ENCODE measurements at regions not wholly inside any gene's neighbourhood (a gene's known extent, or its start where the extent isn't known, plus 50 kb on each side); places are given as distances from the start of the nearest gene placed in this dataset.
A peak's percentile ranks its signal among the peaks of the same experiment; 100 is the strongest.
"Not testable (repeated sequence)": the region's sequence is repeated elsewhere in the genome, so short reads cannot be mapped to it uniquely, and the experiment has no call there.

DNA sequence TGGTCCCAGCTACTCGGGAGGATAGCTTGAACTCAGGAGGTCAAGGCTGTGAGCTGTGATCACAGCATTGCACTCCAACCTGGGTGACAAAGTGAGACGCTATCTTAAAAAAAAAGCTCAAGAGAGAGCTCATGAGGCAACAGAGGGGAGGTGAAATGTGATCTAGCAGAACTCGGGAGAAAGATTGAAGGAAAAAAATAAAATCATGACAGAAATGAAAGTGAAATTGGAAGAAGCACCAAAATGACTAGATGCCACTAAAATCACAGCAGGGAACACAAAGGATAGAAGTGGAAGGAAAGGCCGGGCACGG lies 109.4 kb upstream of the BNIP2 start:
- no peak for ATAC-seq
- DNase-seq (ENCODE audit: missing footprints), result no peak
- intact Hi-C loops (cut with DNase I), result no loop called here

DNA sequence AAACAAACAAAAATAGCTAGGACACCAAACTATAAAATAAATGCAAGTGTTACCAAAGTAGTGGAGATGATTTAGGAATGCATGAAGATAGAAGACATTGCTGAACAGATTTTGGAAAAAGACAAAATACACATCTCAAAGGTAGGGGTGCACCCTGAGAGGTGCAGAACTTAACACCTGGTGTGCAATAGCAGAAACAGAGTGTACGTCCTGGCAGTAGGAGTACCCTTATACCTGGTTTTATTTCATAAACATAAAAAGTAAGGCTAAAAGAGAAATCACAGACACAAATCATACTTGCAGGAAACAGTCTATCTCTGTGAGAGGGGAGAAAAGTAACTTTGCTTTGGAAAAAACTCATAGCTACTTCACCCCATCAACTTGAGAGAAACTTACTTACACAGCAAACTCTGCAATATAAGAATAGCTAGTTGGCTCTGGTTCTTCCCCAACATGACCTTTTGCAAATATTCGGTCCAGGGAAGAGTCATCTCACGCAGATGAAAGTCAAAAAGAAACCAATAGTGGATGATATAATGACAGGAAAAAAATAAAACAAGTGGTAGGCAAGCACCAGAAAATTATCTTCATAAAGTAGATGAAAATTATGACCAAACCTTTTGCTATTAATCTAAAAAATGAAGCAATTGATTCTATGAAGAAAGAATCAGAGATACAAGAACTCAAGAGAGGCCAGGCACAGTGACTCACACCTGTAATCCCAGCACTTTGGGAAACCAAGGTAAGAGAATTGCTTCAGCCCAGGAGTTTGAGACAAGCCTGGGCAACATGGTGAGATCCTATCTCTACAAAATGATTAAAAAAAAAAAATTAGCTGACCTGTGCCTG lies 108.9 kb upstream of the BNIP2 start:
- no peak for DNase-seq (ENCODE audit: missing footprints)
- intact Hi-C loops (cut with DNase I), result no loop called here
- ATAC-seq, result no peak

DNA sequence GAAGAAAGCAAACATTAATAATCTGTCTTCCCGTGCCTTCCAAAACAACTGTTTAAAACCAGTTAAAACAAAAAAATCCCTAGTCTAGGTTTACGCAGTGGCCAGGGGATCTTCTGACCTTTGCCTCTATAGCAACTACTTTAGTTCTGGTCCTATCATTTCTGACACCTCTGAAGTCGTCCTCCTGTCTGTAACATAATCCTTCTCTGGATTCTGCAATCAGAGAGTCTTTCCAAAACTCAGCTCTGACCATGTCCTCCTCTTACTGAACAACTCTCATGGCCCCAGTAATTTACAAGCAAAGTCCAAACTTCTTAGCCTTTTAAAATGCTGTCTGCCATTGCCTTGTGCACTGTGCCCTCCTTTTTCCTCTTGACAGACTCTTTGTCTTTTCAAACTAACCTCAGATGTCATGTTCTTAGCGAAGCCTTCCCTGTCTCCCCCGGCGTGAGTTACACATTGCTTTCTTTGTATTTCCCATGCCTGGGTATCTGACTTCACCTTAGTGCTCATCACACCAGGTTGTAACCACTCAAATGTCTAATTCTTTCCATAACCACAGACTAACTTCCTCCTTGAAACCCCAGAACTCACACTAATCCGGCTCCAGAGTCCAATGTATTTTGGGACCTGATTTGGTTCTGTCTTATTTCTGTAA lies 105.2 kb upstream of the BNIP2 start:
- intact Hi-C loops (cut with DNase I), result no loop called here
- DNase-seq (ENCODE audit: missing footprints), result no peak
- ATAC-seq, result no peak

DNA sequence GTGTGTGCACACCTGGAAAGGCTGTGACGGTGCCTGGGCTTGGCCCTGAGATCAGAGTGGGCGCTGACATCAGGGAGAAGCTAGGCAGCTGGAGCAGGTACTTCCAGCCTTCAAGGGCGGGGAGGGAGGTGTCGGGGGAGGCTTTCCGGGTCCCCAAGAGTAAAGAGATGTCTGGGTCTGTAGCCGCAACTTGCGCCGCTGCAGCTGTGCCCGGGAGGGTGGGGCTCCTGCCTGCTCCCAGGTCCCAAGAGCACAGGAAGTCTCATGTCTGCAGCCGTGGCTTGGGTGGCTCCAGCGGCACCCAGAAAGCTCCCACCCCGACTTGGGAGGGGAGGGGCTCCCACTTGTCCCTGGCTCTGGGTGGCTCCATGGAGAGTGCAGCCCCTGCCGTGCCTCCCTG lies 103.2 kb upstream of the BNIP2 start:
- intact Hi-C loops (cut with DNase I), result no loop called here
- DNase-seq (ENCODE audit: missing footprints) (no peak), ATAC-seq (no peak)

DNA sequence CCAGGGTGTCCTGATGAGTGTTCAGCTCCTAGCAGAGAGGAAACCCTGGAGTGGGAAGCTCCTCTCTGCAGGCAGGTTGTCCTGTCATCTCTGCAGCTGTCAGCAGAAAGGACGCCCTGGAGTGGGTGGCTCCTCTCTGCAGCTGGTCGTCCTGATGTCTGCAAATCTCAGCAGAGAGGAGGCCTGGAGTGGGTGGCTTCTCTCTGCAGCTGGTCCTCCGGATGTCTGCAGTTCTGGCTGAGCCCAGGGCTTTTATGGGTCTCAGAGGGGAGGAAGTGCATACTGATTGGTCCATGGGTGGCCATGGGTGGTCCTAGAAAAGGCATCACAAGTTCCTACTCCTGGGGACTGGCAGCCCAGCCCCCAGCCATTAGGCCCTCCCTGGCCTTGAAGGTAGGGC lies 102.6 kb upstream of the BNIP2 start:
- DNase-seq (ENCODE audit: missing footprints) (no peak), ATAC-seq (no peak)
- intact Hi-C loops (cut with DNase I), result no loop called here

DNA sequence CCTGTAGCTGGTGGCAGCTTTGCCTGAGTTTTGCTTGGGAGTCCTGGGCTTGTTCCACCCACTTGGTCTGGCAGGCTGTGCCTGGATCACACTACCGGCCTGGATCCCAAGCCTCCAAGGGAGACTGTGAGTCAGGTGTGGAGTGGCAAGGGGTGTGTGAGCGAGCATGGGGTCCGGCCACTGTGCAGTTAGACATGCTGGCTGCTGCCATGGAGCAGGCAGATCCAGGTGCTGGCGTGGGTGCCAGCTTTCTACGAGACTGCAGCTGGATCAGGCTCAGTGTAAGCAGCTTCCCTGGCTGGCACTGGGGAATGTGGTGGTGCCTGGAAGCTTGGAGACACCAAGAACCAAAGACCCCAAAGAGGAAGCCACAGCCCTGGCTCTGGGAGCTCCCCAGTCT lies 102.0 kb upstream of the BNIP2 start:
- no peak for ATAC-seq
- intact Hi-C loops (cut with DNase I), result no loop called here
- DNase-seq (ENCODE audit: missing footprints), result no peak

DNA sequence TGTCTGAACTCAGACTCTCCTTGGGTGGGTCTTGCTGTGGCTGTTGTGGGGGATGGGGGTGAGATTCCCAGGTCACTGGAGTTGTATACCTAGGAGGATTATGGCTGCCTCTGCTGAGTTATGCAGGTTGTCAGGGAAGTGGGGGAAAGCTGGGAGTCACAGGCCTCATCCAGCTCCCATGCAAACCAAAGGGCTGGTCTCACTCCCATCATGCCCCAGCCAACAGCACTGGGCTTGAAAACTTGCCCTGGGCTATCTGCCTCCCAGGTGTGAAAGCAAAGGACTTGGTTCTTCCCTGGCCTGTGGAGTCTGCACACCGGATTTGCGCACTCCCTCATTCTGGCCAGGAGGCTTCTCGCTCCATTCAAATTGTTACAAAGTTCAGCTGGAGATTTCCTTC lies 97.3 kb upstream of the BNIP2 start:
- intact Hi-C loops (cut with DNase I); ATAC-seq; DNase-seq (ENCODE audit: missing footprints): not testable (repeated sequence)

DNA sequence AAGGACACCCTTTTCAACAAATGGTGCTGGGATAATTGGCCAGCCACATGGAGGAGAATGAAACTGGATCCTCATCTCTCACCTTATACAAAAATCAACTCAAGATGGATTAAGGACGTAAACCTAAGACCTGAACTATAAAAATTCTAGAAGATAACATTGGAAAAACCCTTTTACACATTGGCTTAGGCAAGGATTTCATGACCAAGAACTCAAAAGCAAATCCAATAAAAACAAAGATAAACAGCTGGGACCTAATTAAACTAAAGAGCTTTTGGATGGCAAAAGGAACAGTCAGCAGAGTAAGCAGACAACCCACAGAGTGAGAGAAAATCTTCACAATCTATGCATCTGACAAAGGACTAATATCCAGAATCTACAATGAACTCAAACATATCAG lies 96.9 kb upstream of the BNIP2 start:
- DNase-seq (ENCODE audit: missing footprints); intact Hi-C loops (cut with DNase I); ATAC-seq: not testable (repeated sequence)

DNA sequence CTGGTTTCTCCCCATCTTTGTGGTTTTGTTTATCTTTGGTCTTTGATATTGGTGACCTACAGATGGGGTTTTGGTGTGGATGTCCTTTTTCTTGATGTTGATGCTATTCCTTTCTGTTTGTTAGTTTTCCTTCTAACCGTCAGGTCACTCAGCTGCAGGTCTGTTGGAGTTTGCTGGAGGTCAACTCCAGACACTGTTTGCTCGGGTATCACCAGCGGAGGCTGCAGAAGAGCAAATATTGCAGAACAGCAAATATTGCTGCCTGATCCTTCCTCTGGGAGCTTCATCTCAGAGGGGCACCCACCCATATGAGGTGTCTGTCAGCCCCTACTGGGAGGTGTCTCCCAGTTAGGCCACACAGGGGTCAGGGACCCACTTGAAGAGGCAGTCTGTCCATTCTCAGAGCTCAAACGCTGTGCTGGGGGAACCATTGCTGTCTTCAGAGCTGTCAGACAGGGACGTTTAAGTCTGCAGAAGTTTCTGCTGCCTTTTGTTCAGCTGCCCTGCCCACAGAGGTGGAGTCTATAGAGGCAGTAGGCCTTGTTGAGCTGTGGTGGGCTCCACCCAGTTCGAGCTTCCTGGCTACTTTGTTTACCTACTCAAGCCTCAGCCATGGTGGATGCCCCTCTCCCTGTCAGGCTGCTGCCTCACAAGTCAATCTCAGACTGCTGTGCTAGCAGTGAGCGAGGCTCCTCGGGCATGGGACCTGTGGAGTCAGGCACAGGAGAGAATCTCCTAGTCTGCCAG lies 94.8 kb upstream of the BNIP2 start:
- intact Hi-C loops (cut with DNase I); DNase-seq (ENCODE audit: missing footprints); ATAC-seq: not testable (repeated sequence)

DNA sequence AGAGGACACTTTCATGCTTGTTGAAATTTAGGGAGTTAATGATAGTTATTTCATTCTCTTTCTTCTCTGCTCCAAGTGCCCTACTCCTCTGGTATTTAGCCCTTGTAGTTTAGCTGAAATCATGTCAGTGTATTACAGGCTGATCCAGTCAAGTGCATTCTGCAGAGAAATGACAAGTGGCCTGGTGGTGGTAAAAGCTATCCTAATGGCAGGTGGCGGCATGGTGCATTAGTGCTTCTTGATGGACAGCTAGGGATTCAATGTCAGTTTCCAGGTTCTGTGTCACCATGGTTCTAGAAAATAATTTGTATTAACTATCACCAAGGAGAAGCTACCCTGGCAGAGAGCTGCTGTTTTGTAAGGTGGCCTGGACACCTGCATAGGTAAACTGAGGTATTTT lies 90.0 kb upstream of the BNIP2 start:
- ATAC-seq (no peak), DNase-seq (ENCODE audit: missing footprints) (no peak)
- intact Hi-C loops (cut with DNase I), result no loop called here

DNA sequence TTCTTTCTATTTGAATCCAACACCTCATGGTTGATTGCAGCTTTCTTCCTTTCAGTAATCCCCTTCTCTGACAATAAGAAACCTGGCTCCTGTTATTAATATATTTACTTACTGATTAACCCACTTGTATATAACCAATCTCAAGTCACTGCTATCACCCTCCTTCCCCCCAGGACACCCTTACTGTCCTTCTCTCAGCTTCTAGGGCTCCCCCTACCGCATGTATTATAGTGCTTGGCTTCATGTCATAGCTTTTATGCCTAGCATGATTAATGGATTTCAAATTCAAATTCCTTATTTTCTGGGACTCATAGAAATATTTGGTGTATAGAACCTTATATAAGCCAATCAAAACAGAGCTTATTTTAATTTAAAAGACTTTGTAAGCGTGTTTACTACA lies 75.7 kb upstream of the BNIP2 start:
- intact Hi-C loops (cut with DNase I), result no loop called here
- DNase-seq (ENCODE audit: missing footprints) (no peak), ATAC-seq (no peak)

DNA sequence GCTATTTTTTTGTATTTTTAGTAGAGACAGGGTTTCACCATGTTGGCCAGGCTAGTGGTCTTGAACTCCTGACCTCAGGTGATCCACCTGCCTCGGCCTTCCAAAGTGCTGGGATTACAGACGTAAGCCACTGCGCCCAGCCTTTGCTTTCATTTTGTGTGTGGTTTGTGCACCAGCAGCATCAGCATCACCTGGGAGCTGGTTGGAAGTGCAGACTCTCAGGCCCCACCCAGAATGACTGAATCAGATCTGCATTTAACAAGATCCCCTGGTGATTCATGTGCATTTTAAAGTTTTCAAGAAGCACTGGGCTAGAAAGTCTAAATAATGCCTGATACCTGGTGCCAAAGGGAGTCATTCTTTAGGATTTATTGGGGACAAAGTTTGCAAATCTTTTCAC lies 73.4 kb upstream of the BNIP2 start:
- intact Hi-C loops (cut with DNase I), result no loop called here
- no peak for DNase-seq (ENCODE audit: missing footprints)
- no peak for ATAC-seq

DNA sequence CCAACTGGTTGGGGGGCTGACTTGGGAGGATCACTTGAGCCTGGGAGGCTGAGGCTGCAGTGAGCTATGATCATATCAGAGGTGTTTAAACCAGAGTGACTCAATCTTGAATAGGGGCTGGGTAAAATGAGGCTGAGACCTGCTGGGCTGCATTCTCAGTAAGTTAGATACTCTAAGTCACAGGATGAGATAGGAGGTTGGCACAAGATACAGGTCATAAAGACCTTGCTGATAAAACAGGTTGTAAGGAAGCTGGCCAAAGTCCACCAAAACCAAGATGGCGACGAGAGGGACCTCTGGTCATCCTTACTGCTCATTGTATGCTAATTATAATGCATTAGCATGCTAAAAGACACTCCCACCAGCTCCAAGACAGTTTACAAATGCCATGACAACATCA lies 71.1 kb upstream of the BNIP2 start:
- intact Hi-C loops (cut with DNase I), result not testable (repeated sequence)

DNA sequence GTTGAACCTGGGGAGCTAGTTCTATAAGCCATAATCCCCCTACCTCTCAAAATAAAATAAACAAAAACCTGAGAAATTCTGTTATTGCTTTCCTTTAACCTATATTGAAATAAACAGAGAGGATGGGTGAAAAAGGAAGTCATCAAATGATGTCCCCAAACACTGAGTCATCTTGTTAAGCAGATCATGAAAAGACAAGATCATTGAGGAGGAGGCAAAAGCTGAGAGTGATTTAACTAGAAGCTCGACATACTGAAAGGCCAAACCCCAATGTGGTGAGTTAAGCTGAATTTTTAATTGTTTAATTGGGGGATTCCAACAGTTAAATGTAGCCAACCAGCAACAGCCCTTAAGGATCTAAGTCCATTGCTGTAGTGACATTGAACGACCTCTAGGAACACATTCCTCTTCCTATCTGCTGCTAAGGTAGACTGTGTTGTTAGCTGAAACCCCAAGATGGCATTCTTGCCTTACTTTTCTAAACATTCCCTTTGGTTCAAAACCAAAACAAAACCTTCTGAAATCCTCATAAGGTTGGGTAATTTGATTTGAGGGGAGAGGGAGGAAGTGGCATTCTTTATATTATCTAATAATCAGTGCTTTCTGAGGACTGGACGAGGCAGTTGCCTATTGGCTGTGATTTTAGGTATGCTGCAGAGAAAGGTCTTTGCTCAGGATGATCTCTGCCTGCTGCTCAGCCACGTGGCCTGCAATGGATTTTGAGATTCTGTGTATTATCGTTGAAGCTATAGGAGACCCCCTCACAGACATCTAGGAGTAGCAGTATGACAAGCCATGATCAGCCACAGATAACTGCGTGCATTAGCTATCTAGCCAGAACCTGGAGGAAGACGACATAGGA lies 62.7 kb upstream of the BNIP2 start:
- intact Hi-C loops (cut with DNase I), result no loop called here
- ATAC-seq (no peak), DNase-seq (ENCODE audit: missing footprints) (no peak)

More for the DNA sequence above, 71.1 kb upstream of the BNIP2 start:
- not testable (repeated sequence) for ATAC-seq; DNase-seq (ENCODE audit: missing footprints)

DNA sequence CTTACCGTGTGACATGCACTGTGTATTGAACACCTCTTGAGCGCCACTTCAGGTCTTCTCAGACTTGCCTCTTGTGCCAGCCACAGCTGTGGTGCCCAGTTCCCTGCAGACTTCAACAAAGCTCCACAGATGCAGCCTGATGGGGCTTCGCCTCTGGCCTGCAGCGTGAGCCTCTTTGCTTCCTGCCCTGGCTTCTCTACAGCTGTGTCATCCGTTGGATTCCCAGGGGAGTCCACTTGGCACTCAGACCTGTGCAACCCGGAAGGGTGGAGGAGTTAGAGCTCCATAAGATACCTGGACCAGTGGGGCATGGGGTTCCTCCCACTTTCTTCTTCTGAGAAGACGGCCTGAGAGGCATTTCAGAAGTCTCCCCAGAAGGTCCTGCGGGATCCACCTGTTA lies 57.7 kb upstream of the BNIP2 start:
- no peak for ATAC-seq
- intact Hi-C loops (cut with DNase I), result no loop called here
- DNase-seq (ENCODE audit: missing footprints), result no peak

DNA sequence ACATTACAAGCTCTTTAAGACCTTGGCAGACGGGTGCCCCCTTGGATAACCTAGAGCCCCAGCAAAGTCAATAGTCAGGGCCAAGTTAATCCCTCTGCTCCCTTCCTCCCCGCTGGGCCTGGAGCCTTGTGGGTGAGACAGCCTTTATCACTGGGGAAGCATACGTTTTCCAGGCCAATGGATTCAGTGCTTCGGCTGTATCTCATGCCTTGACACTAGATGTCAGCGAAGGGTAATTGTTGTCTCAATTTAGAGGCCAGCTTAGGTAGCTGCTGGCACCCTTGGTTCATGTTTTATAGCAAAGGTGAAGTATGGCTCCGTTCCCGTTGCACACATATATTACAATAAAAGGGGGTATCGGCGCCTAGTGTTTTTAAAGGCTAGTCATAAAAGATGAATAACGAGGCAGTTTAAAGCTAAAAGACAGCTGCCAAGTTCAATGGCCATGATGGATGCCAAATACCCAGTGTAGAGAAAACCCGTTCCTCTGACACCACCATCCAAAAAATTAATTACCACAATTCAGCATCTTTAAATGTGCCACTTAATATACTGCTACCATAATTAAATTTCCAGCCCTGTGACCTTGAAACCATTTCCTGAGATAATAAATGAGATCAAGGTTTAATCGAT lies 52.3 kb upstream of the BNIP2 start:
- intact Hi-C loops (cut with DNase I), result no loop called here
- DNase-seq (ENCODE audit: missing footprints) (no peak), ATAC-seq (peak; percentile 31)

DNA sequence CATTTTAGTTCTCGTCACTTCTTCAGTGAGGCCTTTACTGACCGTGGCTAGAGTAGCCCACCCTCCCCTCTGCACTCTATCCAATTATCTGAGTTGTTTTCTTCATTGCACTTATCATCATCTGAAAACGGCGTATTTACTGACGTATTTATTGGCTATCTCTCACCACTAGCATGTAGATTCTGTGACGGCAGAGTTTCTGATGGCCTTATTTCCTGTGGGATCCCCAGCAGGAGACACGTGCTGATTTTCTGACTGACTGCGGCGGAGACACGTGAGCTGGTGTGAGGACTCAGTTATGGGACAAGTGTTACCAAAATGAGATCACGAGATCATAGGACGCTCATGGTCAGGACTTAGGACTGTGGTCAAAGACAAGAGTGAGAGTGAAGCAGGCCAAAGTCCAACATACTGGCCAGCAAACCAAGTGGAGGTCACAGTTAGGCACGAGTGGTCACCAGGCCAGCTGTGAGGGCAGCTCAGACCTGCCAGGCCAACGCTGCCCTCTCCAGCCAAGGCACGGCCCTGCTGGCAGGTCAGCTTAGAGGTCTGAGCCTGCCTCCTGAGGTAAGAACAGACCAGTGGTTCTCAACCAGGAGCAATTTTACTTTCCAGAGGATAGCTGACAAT lies 50.6 kb upstream of the BNIP2 start:
- ATAC-seq (no peak), DNase-seq (ENCODE audit: missing footprints) (no peak)
- intact Hi-C loops (cut with DNase I), result no loop called here
